ENCODE measurements at regions not wholly inside any gene's neighbourhood (a gene's known extent, or its start where the extent isn't known, plus 50 kb on each side); places are given as distances from the start of the nearest gene placed in this dataset.

DNA sequence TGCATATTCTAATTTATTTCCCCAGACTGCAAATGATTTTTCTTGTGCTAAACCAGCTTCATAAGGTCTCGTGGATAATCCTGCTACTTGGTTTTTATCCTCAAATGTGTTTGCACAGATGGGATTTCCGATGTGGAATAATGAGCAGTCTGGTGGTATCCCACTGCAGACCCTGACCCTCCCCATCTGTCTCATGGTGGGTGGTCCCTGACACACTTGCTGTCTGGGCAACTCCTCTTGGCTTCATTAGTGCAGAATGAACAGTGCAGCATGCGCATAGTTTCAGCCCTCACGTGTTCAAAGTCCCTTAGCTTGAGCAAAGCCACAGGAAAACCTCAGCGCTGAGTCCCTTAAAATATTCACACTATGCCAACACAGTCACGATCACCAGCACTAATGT lies 996.5 kb downstream of the AACS start:
- TF ChIP-seq, protein P1, sequence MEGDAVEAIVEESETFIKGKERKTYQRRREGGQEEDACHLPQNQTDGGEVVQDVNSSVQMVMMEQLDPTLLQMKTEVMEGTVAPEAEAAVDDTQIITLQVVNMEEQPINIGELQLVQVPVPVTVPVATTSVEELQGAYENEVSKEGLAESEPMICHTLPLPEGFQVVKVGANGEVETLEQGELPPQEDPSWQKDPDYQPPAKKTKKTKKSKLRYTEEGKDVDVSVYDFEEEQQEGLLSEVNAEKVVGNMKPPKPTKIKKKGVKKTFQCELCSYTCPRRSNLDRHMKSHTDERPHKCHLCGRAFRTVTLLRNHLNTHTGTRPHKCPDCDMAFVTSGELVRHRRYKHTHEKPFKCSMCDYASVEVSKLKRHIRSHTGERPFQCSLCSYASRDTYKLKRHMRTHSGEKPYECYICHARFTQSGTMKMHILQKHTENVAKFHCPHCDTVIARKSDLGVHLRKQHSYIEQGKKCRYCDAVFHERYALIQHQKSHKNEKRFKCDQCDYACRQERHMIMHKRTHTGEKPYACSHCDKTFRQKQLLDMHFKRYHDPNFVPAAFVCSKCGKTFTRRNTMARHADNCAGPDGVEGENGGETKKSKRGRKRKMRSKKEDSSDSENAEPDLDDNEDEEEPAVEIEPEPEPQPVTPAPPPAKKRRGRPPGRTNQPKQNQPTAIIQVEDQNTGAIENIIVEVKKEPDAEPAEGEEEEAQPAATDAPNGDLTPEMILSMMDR (conservative IDR thresholded peaks at IDR 0.05 in 1 of 2, IDR thresholded peaks at IDR 0.05 in 1 of 2; ENCODE audit: extremely low read depth in 1 of 2, insufficient read depth in 1 of 2, low read depth in 1 of 2, low read length in 2 of 2), result no peak
- TF ChIP-seq EZH2 (IDR thresholded peaks at IDR 0.05; ENCODE audit: borderline replicate concordance, low read length), result no peak

Measured in mammary epithelial cell (primary cell).